ENCODE measurements at regions not wholly inside any gene's neighbourhood (a gene's known extent, or its start where the extent isn't known, plus 50 kb on each side); places are given as distances from the start of the nearest gene placed in this dataset.
"Not testable (repeated sequence)": the region's sequence is repeated elsewhere in the genome, so short reads cannot be mapped to it uniquely, and the experiment has no call there.

- Mint-ChIP-seq H3K27ac (ENCODE audit: unreplicated experiment) (no peak overlapping the region), H3K27me3 (ENCODE audit: low read depth, unreplicated experiment) (no peaks in the 10 kb centered on the region), H3K9me3 (ENCODE audit: unreplicated experiment) (no peaks in the 10 kb centered on the region), H3K36me3 (ENCODE audit: low read depth, unreplicated experiment) (no peaks in the 10 kb centered on the region), H3K4me1 (ENCODE audit: low read depth, unreplicated experiment) (peaks cover 4% of the 10 kb centered on the region), H3K4me3 (ENCODE audit: unreplicated experiment) (no peak overlapping the region)
- H3K9me3 ChIP-seq (ENCODE audit: insufficient read depth, low read depth, low read length): no peaks in the 10 kb centered on the region
- DNase-seq (ENCODE audit: low read depth) (no peak), FAIRE-seq (no peak)
- H4K20me1 ChIP-seq (ENCODE audit: insufficient read depth, low read length): no peaks in the 10 kb centered on the region
- no peak overlapping the region for H2AFZ ChIP-seq (ENCODE audit: low read depth, low read length)
- H3K4me1 ChIP-seq (ENCODE audit: insufficient read depth, low read length): no peaks in the 10 kb centered on the region
- no peak for TF ChIP-seq CTCF (IDR thresholded peaks at IDR 0.05; ENCODE audit: insufficient read depth, low read depth, low read length)
- TF ChIP-seq EZH2 (IDR thresholded peaks at IDR 0.05; ENCODE audit: insufficient read depth, low read length): no peak
- no peaks in the 10 kb centered on the region for H3K36me3 ChIP-seq (ENCODE audit: insufficient read depth, low read length)
- H3K27ac ChIP-seq (ENCODE audit: low read depth, low read length): no peak overlapping the region
- no peaks in the 10 kb centered on the region for H3K27me3 ChIP-seq (ENCODE audit: insufficient read depth, low read length)
- H3K4me3 ChIP-seq (ENCODE audit: insufficient read depth, low read depth, low read length): no peak overlapping the region
- H3K9ac ChIP-seq (ENCODE audit: low read length): no peak overlapping the region
- no peak overlapping the region for H3K4me2 ChIP-seq (ENCODE audit: low read length)
- no peaks in the 10 kb centered on the region for H3K79me2 ChIP-seq (ENCODE audit: insufficient read depth, low read length)
Measured at GRCh38 chr3:137582484-137582883, 181.6 kb upstream of the SOX14 start.

- H3K9ac ChIP-seq (ENCODE audit: low read length): no peak overlapping the region
- H3K27me3 ChIP-seq (ENCODE audit: insufficient read depth, low read length): no peaks in the 10 kb centered on the region
- no peaks in the 10 kb centered on the region for H3K4me1 ChIP-seq (ENCODE audit: insufficient read depth, low read length)
- no peaks in the 10 kb centered on the region for H3K79me2 ChIP-seq (ENCODE audit: insufficient read depth, low read length)
- Mint-ChIP-seq H3K9me3 (ENCODE audit: unreplicated experiment) (no peaks in the 10 kb centered on the region), H3K4me1 (ENCODE audit: low read depth, unreplicated experiment) (peaks cover 4% of the 10 kb centered on the region), H3K36me3 (ENCODE audit: low read depth, unreplicated experiment) (no peaks in the 10 kb centered on the region), H3K27ac (ENCODE audit: unreplicated experiment) (no peak overlapping the region), H3K4me3 (ENCODE audit: unreplicated experiment) (no peak overlapping the region), H3K27me3 (ENCODE audit: low read depth, unreplicated experiment) (no peaks in the 10 kb centered on the region)
- TF ChIP-seq EZH2 (IDR thresholded peaks at IDR 0.05; ENCODE audit: insufficient read depth, low read length) (no peak), CTCF (IDR thresholded peaks at IDR 0.05; ENCODE audit: insufficient read depth, low read depth, low read length) (no peak)
- no peak overlapping the region for H3K4me2 ChIP-seq (ENCODE audit: low read length)
- H3K27ac ChIP-seq (ENCODE audit: low read depth, low read length): no peak overlapping the region
- H3K4me3 ChIP-seq (ENCODE audit: insufficient read depth, low read depth, low read length): no peak overlapping the region
- FAIRE-seq (no peak), DNase-seq (ENCODE audit: low read depth) (no peak)
- no peaks in the 10 kb centered on the region for H4K20me1 ChIP-seq (ENCODE audit: insufficient read depth, low read length)
- no peaks in the 10 kb centered on the region for H3K36me3 ChIP-seq (ENCODE audit: insufficient read depth, low read length)
- no peak overlapping the region for H2AFZ ChIP-seq (ENCODE audit: low read depth, low read length)
- no peaks in the 10 kb centered on the region for H3K9me3 ChIP-seq (ENCODE audit: insufficient read depth, low read depth, low read length)
Measured at GRCh38 chr3:137583256-137583655, 180.9 kb upstream of the SOX14 start.

GRCh38 chr3:137588871-137589270 lies 175.2 kb upstream of the SOX14 start:
- Mint-ChIP-seq H3K4me3 (ENCODE audit: unreplicated experiment) (no peak overlapping the region), H3K9me3 (ENCODE audit: unreplicated experiment) (no peaks in the 10 kb centered on the region), H3K27me3 (ENCODE audit: low read depth, unreplicated experiment) (no peaks in the 10 kb centered on the region), H3K4me1 (ENCODE audit: low read depth, unreplicated experiment) (no peaks in the 10 kb centered on the region), H3K36me3 (ENCODE audit: low read depth, unreplicated experiment) (no peaks in the 10 kb centered on the region), H3K27ac (ENCODE audit: unreplicated experiment) (no peak overlapping the region)
- Histone ChIP-seq H3K27ac (ENCODE audit: low read depth, low read length) (no peak overlapping the region), H3K9ac (ENCODE audit: low read length) (no peak overlapping the region), H3K9me3 (ENCODE audit: insufficient read depth, low read depth, low read length) (peaks cover 6% of the 10 kb centered on the region), H3K27me3 (ENCODE audit: insufficient read depth, low read length) (no peaks in the 10 kb centered on the region), H3K4me2 (ENCODE audit: low read length) (no peak overlapping the region), H2AFZ (ENCODE audit: low read depth, low read length) (no peak overlapping the region), H4K20me1 (ENCODE audit: insufficient read depth, low read length) (no peaks in the 10 kb centered on the region), H3K79me2 (ENCODE audit: insufficient read depth, low read length) (no peaks in the 10 kb centered on the region), H3K36me3 (ENCODE audit: insufficient read depth, low read length) (no peaks in the 10 kb centered on the region), H3K4me3 (ENCODE audit: insufficient read depth, low read depth, low read length) (no peak overlapping the region), H3K4me1 (ENCODE audit: insufficient read depth, low read length) (no peaks in the 10 kb centered on the region)
- DNase-seq (ENCODE audit: low read depth): no peak
- TF ChIP-seq CTCF (IDR thresholded peaks at IDR 0.05; ENCODE audit: insufficient read depth, low read depth, low read length) (no peak), EZH2 (IDR thresholded peaks at IDR 0.05; ENCODE audit: insufficient read depth, low read length) (no peak)
- FAIRE-seq: no peak

GRCh38 chr3:137595415-137595814 lies 168.7 kb upstream of the SOX14 start:
- not testable (repeated sequence) for H3K4me1 Mint-ChIP-seq (ENCODE audit: low read depth, unreplicated experiment)

More at GRCh38 chr3:137595415-137595814, 168.7 kb upstream of the SOX14 start:
- not testable (repeated sequence) for H3K79me2 ChIP-seq (ENCODE audit: insufficient read depth, low read length); H3K27ac ChIP-seq (ENCODE audit: low read depth, low read length); H3K9me3 ChIP-seq (ENCODE audit: insufficient read depth, low read depth, low read length); H3K9ac ChIP-seq (ENCODE audit: low read length); H3K4me3 ChIP-seq (ENCODE audit: insufficient read depth, low read depth, low read length); H3K4me1 ChIP-seq (ENCODE audit: insufficient read depth, low read length); H3K27ac Mint-ChIP-seq (ENCODE audit: unreplicated experiment); H3K27me3 Mint-ChIP-seq (ENCODE audit: low read depth, unreplicated experiment); H3K27me3 ChIP-seq (ENCODE audit: insufficient read depth, low read length); H3K4me2 ChIP-seq (ENCODE audit: low read length); H3K36me3 ChIP-seq (ENCODE audit: insufficient read depth, low read length); DNase-seq (ENCODE audit: low read depth); H4K20me1 ChIP-seq (ENCODE audit: insufficient read depth, low read length); H3K4me3 Mint-ChIP-seq (ENCODE audit: unreplicated experiment); H2AFZ ChIP-seq (ENCODE audit: low read depth, low read length); H3K9me3 Mint-ChIP-seq (ENCODE audit: unreplicated experiment); H3K36me3 Mint-ChIP-seq (ENCODE audit: low read depth, unreplicated experiment); FAIRE-seq
